ENCODE measurements at regions not wholly inside any gene's neighbourhood (a gene's known extent, or its start where the extent isn't known, plus 50 kb on each side); places are given as distances from the start of the nearest gene placed in this dataset.

- TF ChIP-seq POLR2AphosphoS5 (IDR thresholded peaks at IDR 0.05) (no peak), CTCF (IDR thresholded peaks at IDR 0.05) (no peak)
Observed at GRCh38 chr2:103222969-103223368, 461.1 kb downstream of the TMEM182 start.
